Activated CD4-positive, alpha-beta memory T cell treated with anti-CD3 and anti-CD28 coated beads, Interleukin-2, amount 10 ng/mL, durations not matched to agents 7 days and 5 days (primary cell): ENCODE measurements at regions not wholly inside any gene's neighbourhood (a gene's known extent, or its start where the extent isn't known, plus 50 kb on each side); places are given as distances from the start of the nearest gene placed in this dataset.
"Not testable (repeated sequence)": the region's sequence is repeated elsewhere in the genome, so short reads cannot be mapped to it uniquely, and the experiment has no call there.

ENCODE experiments used
- CTCF ChIA-PET: fragments of 350-600 bp; sonication (Branson Sonifier 250); formaldehyde crosslinking; loops from one replicate; lab custom pipeline; 2021; ENCODE audit warnings: antibody characterized with exemption, inconsistent platforms; lab: Charles Lee
- POLR2A ChIA-PET: fragments of 350-600 bp; sonication (Branson Sonifier 250); formaldehyde crosslinking; loops from one replicate; lab custom pipeline; 2021; ENCODE audit warnings: antibody characterized with exemption; lab: Charles Lee
- DNase-seq: peaks from one replicate; pipeline ENCODE4 v3.0.0-alpha.2; 2020
- H3K27ac Mint-ChIP-seq: one replicate; pipeline ENCODE4 v1.8.0; 2021; ENCODE audit warnings: mild to moderate bottlenecking, mixed read lengths
- H3K27me3 Mint-ChIP-seq: one replicate; pipeline ENCODE4 v1.8.0; 2021; ENCODE audit warnings: mixed read lengths
- H3K36me3 Mint-ChIP-seq: one replicate; pipeline ENCODE4 v1.8.0; 2021; ENCODE audit warnings: low read depth, mixed read lengths
- H3K4me1 Mint-ChIP-seq: one replicate; pipeline ENCODE4 v1.8.0; 2021; ENCODE audit warnings: mixed read lengths
- H3K4me3 Mint-ChIP-seq: one replicate; pipeline ENCODE4 v1.8.0; 2021; ENCODE audit warnings: mild to moderate bottlenecking, mixed read lengths
- H3K9me3 Mint-ChIP-seq: one replicate; pipeline ENCODE4 v1.8.0; 2021; ENCODE audit warnings: mixed read lengths

- Mint-ChIP-seq H3K36me3 (no peaks in the 10 kb centered on the region), H3K4me1 (no peaks in the 10 kb centered on the region), H3K27ac (no peak overlapping the region), H3K27me3 (no peaks in the 10 kb centered on the region), H3K4me3 (no peak overlapping the region), H3K9me3 (peaks cover 5% of the 10 kb centered on the region)
- ChIA-PET CTCF (no interaction called here), POLR2A (no interaction called here)
- DNase-seq = no peak
These were observed 346.7 kb upstream of the CYRIA start for GRCh38 chr2:17012297-17012696.

- no peak overlapping the region for H3K27ac Mint-ChIP-seq
- H3K36me3 Mint-ChIP-seq = no peaks in the 10 kb centered on the region
- DNase-seq = no peak
- POLR2A ChIA-PET = no interaction called here
- peaks cover 5% of the 10 kb centered on the region for H3K9me3 Mint-ChIP-seq
- H3K4me1 Mint-ChIP-seq = no peaks in the 10 kb centered on the region
- CTCF ChIA-PET = no interaction called here
- no peaks in the 10 kb centered on the region for H3K27me3 Mint-ChIP-seq
- no peak overlapping the region for H3K4me3 Mint-ChIP-seq
These were observed 344.5 kb upstream of the CYRIA start for GRCh38 chr2:17010104-17010503.

GRCh38 chr2:17000184-17000482 is 334.5 kb upstream of the CYRIA start:
- Mint-ChIP-seq H3K9me3 (peaks cover 12% of the 10 kb centered on the region), H3K36me3 (no peaks in the 10 kb centered on the region), H3K4me3 (no peak overlapping the region), H3K4me1 (no peaks in the 10 kb centered on the region), H3K27me3 (no peaks in the 10 kb centered on the region), H3K27ac (no peak overlapping the region)
- no peak for DNase-seq
- POLR2A ChIA-PET = no interaction called here
- CTCF ChIA-PET = no interaction called here

- Mint-ChIP-seq H3K27me3 (no peaks in the 10 kb centered on the region), H3K27ac (no peak overlapping the region), H3K9me3 (peaks cover 14% of the 10 kb centered on the region), H3K4me3 (no peak overlapping the region), H3K4me1 (no peaks in the 10 kb centered on the region), H3K36me3 (no peaks in the 10 kb centered on the region)
- DNase-seq = no peak
- ChIA-PET CTCF (no interaction called here), POLR2A (no interaction called here)
These were observed 333.9 kb upstream of the CYRIA start for GRCh38 chr2:16999347-17000183.

- H3K4me3 Mint-ChIP-seq = no peak overlapping the region
- H3K9me3 Mint-ChIP-seq = peaks cover 2% of the 10 kb centered on the region
- ChIA-PET CTCF (no interaction called here), POLR2A (no interaction called here)
- H3K27me3 Mint-ChIP-seq = no peaks in the 10 kb centered on the region
- no peaks in the 10 kb centered on the region for H3K4me1 Mint-ChIP-seq
- no peak for DNase-seq
- H3K27ac Mint-ChIP-seq = no peak overlapping the region
- H3K36me3 Mint-ChIP-seq = no peaks in the 10 kb centered on the region
These were observed 312.7 kb upstream of the CYRIA start for GRCh38 chr2:16978301-16978700.

- H3K27me3 Mint-ChIP-seq = no peaks in the 10 kb centered on the region
- DNase-seq = no peak
- H3K9me3 Mint-ChIP-seq = peaks cover 2% of the 10 kb centered on the region
- ChIA-PET CTCF (no interaction called here), POLR2A (no interaction called here)
- H3K4me3 Mint-ChIP-seq = no peak overlapping the region
- H3K27ac Mint-ChIP-seq = no peak overlapping the region
- H3K36me3 Mint-ChIP-seq = no peaks in the 10 kb centered on the region
- no peaks in the 10 kb centered on the region for H3K4me1 Mint-ChIP-seq
These were observed 309.1 kb upstream of the CYRIA start for GRCh38 chr2:16974688-16975087.

- DNase-seq = no peak
- POLR2A ChIA-PET = no interaction called here
- CTCF ChIA-PET = no interaction called here
- no peak overlapping the region for H3K4me3 Mint-ChIP-seq
- no peaks in the 10 kb centered on the region for H3K4me1 Mint-ChIP-seq
- H3K36me3 Mint-ChIP-seq = no peaks in the 10 kb centered on the region
- no peak overlapping the region for H3K27ac Mint-ChIP-seq
- H3K27me3 Mint-ChIP-seq = no peaks in the 10 kb centered on the region
- peaks cover 2% of the 10 kb centered on the region for H3K9me3 Mint-ChIP-seq
These were observed 308.1 kb upstream of the CYRIA start for GRCh38 chr2:16973586-16974286.

GRCh38 chr2:16972276-16972675 is 306.6 kb upstream of the CYRIA start:
- CTCF ChIA-PET = no interaction called here

GRCh38 chr2:16971722-16972234 is 306.1 kb upstream of the CYRIA start:
- no peak for DNase-seq
- H3K9me3 Mint-ChIP-seq = peaks cover 2% of the 10 kb centered on the region
- ChIA-PET CTCF (no interaction called here), POLR2A (no interaction called here)
- H3K27ac Mint-ChIP-seq = no peak overlapping the region
- no peaks in the 10 kb centered on the region for H3K27me3 Mint-ChIP-seq
- H3K36me3 Mint-ChIP-seq = no peaks in the 10 kb centered on the region
- H3K4me3 Mint-ChIP-seq = no peak overlapping the region
- no peaks in the 10 kb centered on the region for H3K4me1 Mint-ChIP-seq

More at GRCh38 chr2:16972276-16972675, 306.6 kb upstream of the CYRIA start:
- H3K27ac Mint-ChIP-seq = no peak overlapping the region
- no peaks in the 10 kb centered on the region for H3K27me3 Mint-ChIP-seq
- H3K4me3 Mint-ChIP-seq = no peak overlapping the region
- POLR2A ChIA-PET = no interaction called here
- H3K36me3 Mint-ChIP-seq = no peaks in the 10 kb centered on the region
- no peak for DNase-seq
- peaks cover 2% of the 10 kb centered on the region for H3K9me3 Mint-ChIP-seq
- H3K4me1 Mint-ChIP-seq = no peaks in the 10 kb centered on the region

- H3K4me1 Mint-ChIP-seq, DNase-seq, H3K4me3 Mint-ChIP-seq, CTCF ChIA-PET, H3K27ac Mint-ChIP-seq, H3K9me3 Mint-ChIP-seq, H3K36me3 Mint-ChIP-seq, POLR2A ChIA-PET, H3K27me3 Mint-ChIP-seq: not testable (repeated sequence)
These were observed 305.3 kb upstream of the CYRIA start for GRCh38 chr2:16970948-16971347.

GRCh38 chr2:16962505-16962904 is 296.9 kb upstream of the CYRIA start:
- no peak overlapping the region for H3K4me3 Mint-ChIP-seq
- H3K27me3 Mint-ChIP-seq = no peaks in the 10 kb centered on the region
- H3K27ac Mint-ChIP-seq = no peak overlapping the region

GRCh38 chr2:16960579-16960978 is 294.9 kb upstream of the CYRIA start:
- no peaks in the 10 kb centered on the region for H3K4me1 Mint-ChIP-seq
- peaks cover 7% of the 10 kb centered on the region for H3K9me3 Mint-ChIP-seq
- no peak for DNase-seq
- CTCF ChIA-PET = no interaction called here
- POLR2A ChIA-PET = no interaction called here
- H3K36me3 Mint-ChIP-seq = no peaks in the 10 kb centered on the region
- H3K27ac Mint-ChIP-seq = no peak overlapping the region
- no peak overlapping the region for H3K4me3 Mint-ChIP-seq
- no peaks in the 10 kb centered on the region for H3K27me3 Mint-ChIP-seq

More at GRCh38 chr2:16962505-16962904, 296.9 kb upstream of the CYRIA start:
- ChIA-PET CTCF (no interaction called here), POLR2A (no interaction called here)
- Mint-ChIP-seq H3K36me3 (no peaks in the 10 kb centered on the region), H3K4me1 (no peaks in the 10 kb centered on the region), H3K9me3 (peaks cover 7% of the 10 kb centered on the region)
- no peak for DNase-seq

GRCh38 chr2:16958266-16958665 is 292.6 kb upstream of the CYRIA start:
- Mint-ChIP-seq H3K4me3 (no peak overlapping the region), H3K27ac (no peak overlapping the region), H3K4me1 (no peaks in the 10 kb centered on the region), H3K27me3 (no peaks in the 10 kb centered on the region), H3K36me3 (no peaks in the 10 kb centered on the region), H3K9me3 (peaks cover 4% of the 10 kb centered on the region)
- DNase-seq = no peak
- ChIA-PET CTCF (no interaction called here), POLR2A (no interaction called here)

- no peak for DNase-seq
- H3K9me3 Mint-ChIP-seq = no peaks in the 10 kb centered on the region
- H3K27me3 Mint-ChIP-seq = no peaks in the 10 kb centered on the region
- ChIA-PET CTCF (no interaction called here), POLR2A (no interaction called here)
- H3K36me3 Mint-ChIP-seq = no peaks in the 10 kb centered on the region
- no peak overlapping the region for H3K27ac Mint-ChIP-seq
- H3K4me1 Mint-ChIP-seq = no peaks in the 10 kb centered on the region
- no peak overlapping the region for H3K4me3 Mint-ChIP-seq
These were observed 287.2 kb upstream of the CYRIA start for GRCh38 chr2:16952805-16953204.
